Glomerular visceral epithelial cell (primary cell): ENCODE measurements at regions not wholly inside any gene's neighbourhood (a gene's known extent, or its start where the extent isn't known, plus 50 kb on each side); places are given as distances from the start of the nearest gene placed in this dataset.

Experiments used
- DNase-seq: peaks from one replicate; pipeline ENCODE4 v3.0.0-alpha.2; 2016; ENCODE audit errors: extremely low spot score

GRCh38 chr6:43904311-43905123, 134.5 kb downstream of the VEGFA start:
- no peak for DNase-seq

GRCh38 chr6:43903739-43904290, 133.8 kb downstream of the VEGFA start:
- DNase-seq = no peak

GRCh38 chr6:43901733-43902230, 131.8 kb downstream of the VEGFA start:
- no peak for DNase-seq

- no peak for DNase-seq
These were observed 131.1 kb downstream of the VEGFA start for GRCh38 chr6:43900916-43901732.

- no peak for DNase-seq
These were observed 130.5 kb downstream of the VEGFA start for GRCh38 chr6:43900560-43900915.

GRCh38 chr6:43899830-43900229, 129.8 kb downstream of the VEGFA start:
- DNase-seq = no peak

- DNase-seq = no peak
These were observed 128.5 kb downstream of the VEGFA start for GRCh38 chr6:43898358-43899131.

- DNase-seq = peak; percentile 40
These were observed 127.7 kb downstream of the VEGFA start for GRCh38 chr6:43897571-43898302.

- no peak for DNase-seq
These were observed 126.6 kb downstream of the VEGFA start for GRCh38 chr6:43896329-43897255.

- no peak for DNase-seq
These were observed 125.8 kb downstream of the VEGFA start for GRCh38 chr6:43895656-43896328.

- DNase-seq = no peak
These were observed 123.1 kb downstream of the VEGFA start for GRCh38 chr6:43893073-43893472.

- no peak for DNase-seq
These were observed 121.3 kb downstream of the VEGFA start for GRCh38 chr6:43891072-43891870.

- no peak for DNase-seq
These were observed 120.4 kb downstream of the VEGFA start for GRCh38 chr6:43890197-43891062.

- no peak for DNase-seq
These were observed 118.1 kb downstream of the VEGFA start for GRCh38 chr6:43887906-43888683.

- peak; percentile 90 for DNase-seq
These were observed 117.4 kb downstream of the VEGFA start for GRCh38 chr6:43887340-43887858.

- DNase-seq = no peak
These were observed 116.8 kb downstream of the VEGFA start for GRCh38 chr6:43886717-43887339.
